WTC11 (cell line): ENCODE measurements at regions not wholly inside any gene's neighbourhood (a gene's known extent, or its start where the extent isn't known, plus 50 kb on each side); places are given as distances from the start of the nearest gene placed in this dataset.

ENCODE experiments used
- CBFB ChIP-seq: sonication (generic); formaldehyde crosslinking; IDR thresholded peaks from 2 replicates; pipeline ENCODE4 v1.8.1; 2022; ENCODE audit warnings: mild to moderate bottlenecking, low read depth, missing genetic modification reagents
- RELA ChIP-seq: sonication (generic); formaldehyde crosslinking; IDR thresholded peaks from 2 replicates; pipeline ENCODE4 v1.8.1; 2022; ENCODE audit warnings: missing genetic modification reagents, mild to moderate bottlenecking, borderline replicate concordance
- ZNF121 ChIP-seq: sonication (generic); formaldehyde crosslinking; IDR thresholded peaks from 2 replicates; pipeline ENCODE4 v1.8.0; 2023; ENCODE audit warnings: missing genetic modification reagents
- ZNF138 ChIP-seq: sonication (generic); formaldehyde crosslinking; conservative IDR thresholded peaks from 2 replicates; pipeline ENCODE4 v1.8.1; 2022; ENCODE audit warnings: mild to moderate bottlenecking, moderate library complexity, missing genetic modification reagents
- ZNF232 ChIP-seq: sonication (generic); formaldehyde crosslinking; IDR thresholded peaks from 2 replicates; pipeline ENCODE4 v1.8.0; 2022; ENCODE audit warnings: mild to moderate bottlenecking, missing genetic modification reagents
- ZNF396 ChIP-seq: fragments of 250-450 bp; sonication (Bioruptor Pico); IDR thresholded peaks from 2 replicates; pipeline ENCODE4 v1.8.0; 2021; ENCODE audit warnings: mild to moderate bottlenecking, moderate library complexity, borderline replicate concordance
- TF ChIP-seq, protein P1 (sequence below): fragments of 200-600 bp; IDR thresholded peaks from 2 replicates; pipeline ENCODE4 v1.8.0; 2022; ENCODE audit warnings: antibody characterized with exemption

DNA sequence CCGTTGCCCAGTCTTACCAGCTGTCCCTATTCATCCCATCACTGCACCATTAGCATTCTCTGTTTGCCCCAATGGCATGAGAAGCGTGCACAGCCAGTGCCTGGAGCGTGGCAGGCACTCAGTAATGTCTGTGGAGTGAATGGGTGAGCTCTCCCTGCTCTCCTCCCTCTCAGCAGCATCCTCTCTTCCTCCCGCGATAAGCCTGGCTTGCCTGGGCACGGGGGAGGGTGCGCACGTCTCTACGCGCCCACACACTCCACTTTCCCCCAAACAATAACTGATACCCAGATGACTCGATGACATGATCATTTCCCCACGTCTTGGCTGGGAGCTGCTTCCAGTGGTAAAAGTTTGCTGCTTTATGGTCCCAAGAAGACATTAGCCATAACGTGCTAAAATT is 81.8 kb upstream of the LINGO1 start:
- TF ChIP-seq RELA (no peak), ZNF232 (CRISPR knock-in tag) (no peak), ZNF121 (CRISPR knock-in tag) (no peak), ZNF396 (no peak), ZNF138 (CRISPR knock-in tag) (no peak), CBFB (CRISPR knock-in tag) (no peak)
- TF ChIP-seq, protein P1, sequence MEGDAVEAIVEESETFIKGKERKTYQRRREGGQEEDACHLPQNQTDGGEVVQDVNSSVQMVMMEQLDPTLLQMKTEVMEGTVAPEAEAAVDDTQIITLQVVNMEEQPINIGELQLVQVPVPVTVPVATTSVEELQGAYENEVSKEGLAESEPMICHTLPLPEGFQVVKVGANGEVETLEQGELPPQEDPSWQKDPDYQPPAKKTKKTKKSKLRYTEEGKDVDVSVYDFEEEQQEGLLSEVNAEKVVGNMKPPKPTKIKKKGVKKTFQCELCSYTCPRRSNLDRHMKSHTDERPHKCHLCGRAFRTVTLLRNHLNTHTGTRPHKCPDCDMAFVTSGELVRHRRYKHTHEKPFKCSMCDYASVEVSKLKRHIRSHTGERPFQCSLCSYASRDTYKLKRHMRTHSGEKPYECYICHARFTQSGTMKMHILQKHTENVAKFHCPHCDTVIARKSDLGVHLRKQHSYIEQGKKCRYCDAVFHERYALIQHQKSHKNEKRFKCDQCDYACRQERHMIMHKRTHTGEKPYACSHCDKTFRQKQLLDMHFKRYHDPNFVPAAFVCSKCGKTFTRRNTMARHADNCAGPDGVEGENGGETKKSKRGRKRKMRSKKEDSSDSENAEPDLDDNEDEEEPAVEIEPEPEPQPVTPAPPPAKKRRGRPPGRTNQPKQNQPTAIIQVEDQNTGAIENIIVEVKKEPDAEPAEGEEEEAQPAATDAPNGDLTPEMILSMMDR: no peak
